NCI-H2107 (cell line): ENCODE measurements at regions not wholly inside any gene's neighbourhood (a gene's known extent, or its start where the extent isn't known, plus 50 kb on each side); places are given as distances from the start of the nearest gene placed in this dataset.

Experiments used
- DNase-seq: peaks from one replicate; lab custom pipeline; 2025; lab: John Stamatoyannopoulos, UW

GRCh38 chr2:150319085-150319484, 168.4 kb downstream of the RND3 start:
- no peak for DNase-seq

- DNase-seq, result no peak
Measured at GRCh38 chr2:150312271-150312670, 175.2 kb downstream of the RND3 start.

- no peak for DNase-seq
Measured at GRCh38 chr2:150309311-150310080, 178.0 kb downstream of the RND3 start.

- no peak for DNase-seq
Measured at GRCh38 chr2:150307258-150307657, 180.2 kb downstream of the RND3 start.

- DNase-seq, result no peak
Measured at GRCh38 chr2:150303281-150303680, 184.2 kb downstream of the RND3 start.

GRCh38 chr2:150298571-150299305, 188.7 kb downstream of the RND3 start:
- DNase-seq, result no peak

GRCh38 chr2:150296770-150297546, 190.5 kb downstream of the RND3 start:
- DNase-seq, result no peak

- DNase-seq, result no peak
Measured at GRCh38 chr2:150295544-150295943, 191.9 kb downstream of the RND3 start.

GRCh38 chr2:150293771-150294170, 193.7 kb downstream of the RND3 start:
- DNase-seq, result no peak

GRCh38 chr2:150292807-150293206, 194.7 kb downstream of the RND3 start:
- no peak for DNase-seq

- no peak for DNase-seq
Measured at GRCh38 chr2:150292192-150292591, 195.3 kb downstream of the RND3 start.

GRCh38 chr2:150286730-150287362, 200.6 kb downstream of the RND3 start:
- no peak for DNase-seq

- no peak for DNase-seq
Measured at GRCh38 chr2:150284116-150284515, 203.4 kb downstream of the RND3 start.

GRCh38 chr2:150282771-150283371, 204.6 kb downstream of the RND3 start:
- DNase-seq, result no peak

GRCh38 chr2:150282357-150282756, 205.1 kb downstream of the RND3 start:
- DNase-seq, result no peak

GRCh38 chr2:150280231-150280630, 207.2 kb downstream of the RND3 start:
- no peak for DNase-seq

GRCh38 chr2:150279686-150280085, 207.8 kb downstream of the RND3 start:
- no peak for DNase-seq

GRCh38 chr2:150276737-150277136, 210.7 kb downstream of the RND3 start:
- no peak for DNase-seq

GRCh38 chr2:150274108-150274507, 213.4 kb downstream of the RND3 start:
- no peak for DNase-seq

- DNase-seq, result no peak
Measured at GRCh38 chr2:150271952-150272802, 215.3 kb downstream of the RND3 start.
